GM12878 (cell line): ENCODE measurements at regions not wholly inside any gene's neighbourhood (a gene's known extent, or its start where the extent isn't known, plus 50 kb on each side); places are given as distances from the start of the nearest gene placed in this dataset.

Experiments used
- ATAC-seq: fragments of 200-7000 bp; cut with Tn5 transposase; 3 replicates; pipeline ENCODE4 v1.9.1; 2020; ENCODE audit warnings: mild to moderate bottlenecking, moderate library complexity
- BruUV-seq: library from RNA; stranded (reverse); fragments of 400-500 nt; replicated peaks from 2 replicates; lab custom pipeline; 2021; lab: Mats Ljungman, UMichigan
- CTCF ChIA-PET: fragments of 300-600 bp; sonication (Branson Sonifier 250); formaldehyde crosslinking; extraction: SDS; loops from one replicate; lab custom pipeline; 2021; ENCODE audit warnings: inconsistent platforms; lab: Yijun Ruan, JAX
- POLR2A ChIA-PET: fragments of 350-600 bp; formaldehyde crosslinking; extraction: SDS; loops from one replicate; lab custom pipeline; 2021; ENCODE audit warnings: inconsistent platforms; lab: Charles Lee
- RAD21 ChIA-PET: fragments of 300-600 bp; sonication (Branson Sonifier 250); formaldehyde crosslinking; loops from one replicate; lab custom pipeline; 2023; ENCODE audit warnings: antibody characterized with exemption; ENCODE audit not compliant: unreplicated experiment; lab: Charles Lee
- SMC1A ChIA-PET: fragments of 300-600 bp; sonication (Branson Sonifier 250); formaldehyde crosslinking; loops from one replicate; lab custom pipeline; 2023; ENCODE audit not compliant: unreplicated experiment, uncharacterized antibody; lab: Charles Lee
- DNase-seq: peaks from one replicate; pipeline ENCODE4 v3.0.0-alpha.2; 2011; ENCODE audit warnings: low read depth, low spot score
- FAIRE-seq: peaks from 3 replicates; lab custom pipeline; 2011; peaks lifted over from hg19 to GRCh38; lab: Jason Lieb, UNC
- H2AFZ ChIP-seq: 2 replicates; pipeline ENCODE4 v1.6.0; 2011; ENCODE audit warnings: low read depth, low read length, control low read depth; ENCODE audit not compliant: control insufficient read depth
- H3K27ac ChIP-seq: 2 replicates; pipeline ENCODE4 v1.5.1; 2011; ENCODE audit warnings: control low read depth; ENCODE audit not compliant: control insufficient read depth, insufficient read depth
- H3K27me3 ChIP-seq, 2 experiments: replicated peaks in 1 of 2; 2 replicates each; pipeline versions ENCODE4 v1.6.0 to v1.6.1; 2011; ENCODE audit warnings: low read length in 1 of 2; ENCODE audit not compliant: control insufficient read depth in 2 of 2, insufficient read depth in 2 of 2
- H3K36me3 ChIP-seq, 2 experiments: 2 replicates each; pipeline ENCODE4 v1.5.1; 2011; ENCODE audit warnings: low read length in 1 of 2; ENCODE audit not compliant: control insufficient read depth in 2 of 2, insufficient read depth in 2 of 2
- H3K4me1 ChIP-seq: 2 replicates; pipeline ENCODE4 v1.6.1; 2011; ENCODE audit warnings: mild to moderate bottlenecking, low read length, moderate library complexity, mixed read lengths; ENCODE audit not compliant: control insufficient read depth, insufficient read depth
- H3K4me2 ChIP-seq: 2 replicates; pipeline ENCODE4 v1.6.0; 2011; ENCODE audit warnings: control low read depth; ENCODE audit not compliant: control insufficient read depth, insufficient read depth
- H3K4me3 ChIP-seq: fragments of 200-600 bp; sonication (generic); 2 replicates; pipeline ENCODE4 v1.5.1; 2016
- H3K79me2 ChIP-seq: 2 replicates; pipeline ENCODE4 v1.6.0; 2011; ENCODE audit warnings: low read length; ENCODE audit not compliant: control insufficient read depth, insufficient read depth
- H3K9ac ChIP-seq: 2 replicates; pipeline ENCODE4 v1.8.0; 2011; ENCODE audit warnings: low read length, control low read depth, mixed read lengths; ENCODE audit not compliant: control insufficient read depth, insufficient read depth
- H3K9me3 ChIP-seq: replicated peaks from 3 replicates; pipeline ENCODE4 v1.5.1; 2011; ENCODE audit warnings: mild to moderate bottlenecking, low read length; ENCODE audit not compliant: control insufficient read depth, insufficient read depth
- H4K20me1 ChIP-seq: 2 replicates; pipeline ENCODE4 v1.6.0; 2011; ENCODE audit not compliant: control insufficient read depth, insufficient read depth
- CBX3 ChIP-seq: fragments of 200-600 bp; sonication (generic); IDR thresholded peaks from 2 replicates; pipeline ENCODE4 v1.6.1; 2016; ENCODE audit warnings: low read depth, borderline replicate concordance
- EED ChIP-seq: sonication (generic); IDR thresholded peaks from 2 replicates; pipeline ENCODE4 v1.6.1; 2016; ENCODE audit warnings: antibody characterized with exemption, low read depth
- HDAC6 ChIP-seq: fragments of 200-600 bp; sonication (generic); IDR thresholded peaks from one replicate; pipeline ENCODE4 v1.8.0; 2017; ENCODE audit warnings: antibody characterized with exemption; ENCODE audit not compliant: unreplicated experiment
- NFYA ChIP-seq: IDR thresholded peaks from 2 replicates; pipeline ENCODE4 v1.6.1; 2011; ENCODE audit warnings: low read depth, mild to moderate bottlenecking, low read length, improper control_type of control experiment, borderline replicate concordance
- NFYB ChIP-seq: IDR thresholded peaks from 2 replicates; pipeline ENCODE4 v1.6.1; 2011; ENCODE audit warnings: low read depth, mild to moderate bottlenecking, low read length, improper control_type of control experiment, moderate library complexity; ENCODE audit not compliant: insufficient read depth
- PRDM15 ChIP-seq: fragments of 450-650 bp; formaldehyde crosslinking; IDR thresholded peaks from 2 replicates; pipeline ENCODE4 v1.4.0; 2020; ENCODE audit warnings: mild to moderate bottlenecking, moderate library complexity
- ZBTB33 ChIP-seq: fragments of 450-650 bp; IDR thresholded peaks from 2 replicates; pipeline ENCODE4 v1.6.1; 2017; ENCODE audit warnings: mild to moderate bottlenecking
- ZNF207 ChIP-seq: fragments of 450-650 bp; IDR thresholded peaks from 2 replicates; pipeline ENCODE4 v1.6.1; 2014; ENCODE audit warnings: antibody characterized with exemption, mild to moderate bottlenecking, borderline replicate concordance
- ZZZ3 ChIP-seq: IDR thresholded peaks from 2 replicates; pipeline ENCODE4 v1.6.1; 2011; ENCODE audit warnings: low read depth; ENCODE audit not compliant: control insufficient read depth, insufficient read length
- WGBS: methylation state at CpG from one replicate; pipeline ENCODE4 v1.1.6; 2016; ENCODE audit warnings: low lambda C conversion rate; ENCODE audit not compliant: insufficient replicate concordance, insufficient coverage; ENCODE audit errors: missing lambda C conversion rate; 5-methylcytosine and 5-hydroxymethylcytosine counted together
- in situ Hi-C: fragments of 300-500 bp; cut with MboI; formaldehyde crosslinking; loops from 9 replicates; pipeline ENCODE4 v1.14.3; 2018; ENCODE audit warnings: mixed read lengths
- intact Hi-C: fragments of 100-400 bp; cut with micrococcal nuclease; formaldehyde crosslinking; loops from one replicate; pipeline ENCODE4 v1.14.2; 2022; ENCODE audit not compliant: unreplicated experiment
- TF ChIP-seq, protein P1 (sequence below): fragments of 450-650 bp; IDR thresholded peaks from 2 replicates; pipeline ENCODE4 v1.6.1; 2016; ENCODE audit warnings: mild to moderate bottlenecking, moderate library complexity, borderline replicate concordance
- TF ChIP-seq, protein P2 (sequence below): IDR thresholded peaks from 2 replicates; pipeline ENCODE4 v1.6.1; 2012; ENCODE audit warnings: low read length, inconsistent platforms

DNA sequence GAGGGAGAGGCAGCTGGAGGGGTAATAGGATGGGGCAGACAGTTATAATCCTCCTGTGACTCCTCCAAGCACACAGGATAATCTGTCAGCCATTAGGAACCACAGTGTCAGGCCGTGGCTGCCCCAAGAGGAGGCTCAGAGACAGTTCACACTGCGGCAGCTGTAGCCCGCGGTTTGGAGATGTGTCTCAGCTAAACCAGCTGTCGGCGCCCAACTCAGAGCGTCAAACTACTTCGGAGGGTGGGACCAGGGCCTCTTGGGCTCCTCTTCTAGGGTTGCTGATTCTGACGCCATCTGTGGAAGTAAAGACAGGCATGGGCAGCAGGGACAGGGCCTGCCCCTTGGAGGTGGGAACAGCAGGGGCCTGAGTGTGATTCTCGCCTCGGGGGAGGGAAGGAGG, 309.8 kb downstream of the CDC5L start (continued):
- TF ChIP-seq, protein P1, sequence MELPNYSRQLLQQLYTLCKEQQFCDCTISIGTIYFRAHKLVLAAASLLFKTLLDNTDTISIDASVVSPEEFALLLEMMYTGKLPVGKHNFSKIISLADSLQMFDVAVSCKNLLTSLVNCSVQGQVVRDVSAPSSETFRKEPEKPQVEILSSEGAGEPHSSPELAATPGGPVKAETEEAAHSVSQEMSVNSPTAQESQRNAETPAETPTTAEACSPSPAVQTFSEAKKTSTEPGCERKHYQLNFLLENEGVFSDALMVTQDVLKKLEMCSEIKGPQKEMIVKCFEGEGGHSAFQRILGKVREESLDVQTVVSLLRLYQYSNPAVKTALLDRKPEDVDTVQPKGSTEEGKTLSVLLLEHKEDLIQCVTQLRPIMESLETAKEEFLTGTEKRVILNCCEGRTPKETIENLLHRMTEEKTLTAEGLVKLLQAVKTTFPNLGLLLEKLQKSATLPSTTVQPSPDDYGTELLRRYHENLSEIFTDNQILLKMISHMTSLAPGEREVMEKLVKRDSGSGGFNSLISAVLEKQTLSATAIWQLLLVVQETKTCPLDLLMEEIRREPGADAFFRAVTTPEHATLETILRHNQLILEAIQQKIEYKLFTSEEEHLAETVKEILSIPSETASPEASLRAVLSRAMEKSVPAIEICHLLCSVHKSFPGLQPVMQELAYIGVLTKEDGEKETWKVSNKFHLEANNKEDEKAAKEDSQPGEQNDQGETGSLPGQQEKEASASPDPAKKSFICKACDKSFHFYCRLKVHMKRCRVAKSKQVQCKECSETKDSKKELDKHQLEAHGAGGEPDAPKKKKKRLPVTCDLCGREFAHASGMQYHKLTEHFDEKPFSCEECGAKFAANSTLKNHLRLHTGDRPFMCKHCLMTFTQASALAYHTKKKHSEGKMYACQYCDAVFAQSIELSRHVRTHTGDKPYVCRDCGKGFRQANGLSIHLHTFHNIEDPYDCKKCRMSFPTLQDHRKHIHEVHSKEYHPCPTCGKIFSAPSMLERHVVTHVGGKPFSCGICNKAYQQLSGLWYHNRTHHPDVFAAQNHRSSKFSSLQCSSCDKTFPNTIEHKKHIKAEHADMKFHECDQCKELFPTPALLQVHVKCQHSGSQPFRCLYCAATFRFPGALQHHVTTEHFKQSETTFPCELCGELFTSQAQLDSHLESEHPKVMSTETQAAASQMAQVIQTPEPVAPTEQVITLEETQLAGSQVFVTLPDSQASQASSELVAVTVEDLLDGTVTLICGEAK = no peak
- TF ChIP-seq NFYB = no peak

DNA sequence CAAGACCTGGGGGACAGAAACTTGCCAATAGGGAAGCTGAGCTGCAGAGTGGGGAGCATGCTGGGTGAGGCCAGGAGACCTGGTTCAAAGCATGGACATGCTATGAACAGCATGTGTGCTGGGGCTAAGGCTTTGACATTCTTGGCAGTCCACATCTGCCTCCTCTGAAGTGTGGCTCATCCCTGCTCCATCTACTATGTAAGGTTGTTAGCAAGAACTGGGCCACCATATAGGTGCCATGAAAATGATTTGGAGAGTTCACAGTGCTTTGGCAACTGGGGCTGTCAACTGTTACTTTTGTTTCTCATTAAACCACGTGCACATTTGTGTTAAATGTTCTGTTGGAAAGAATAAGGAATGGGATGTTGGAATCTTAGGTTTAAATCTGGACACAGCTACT, 311.1 kb downstream of the CDC5L start:
- no peak for FAIRE-seq
- no peak for TF ChIP-seq EED
- no peak for TF ChIP-seq ZZZ3
- TF ChIP-seq ZBTB33 = no peak
- TF ChIP-seq NFYB = no peak
- TF ChIP-seq, protein P2, sequence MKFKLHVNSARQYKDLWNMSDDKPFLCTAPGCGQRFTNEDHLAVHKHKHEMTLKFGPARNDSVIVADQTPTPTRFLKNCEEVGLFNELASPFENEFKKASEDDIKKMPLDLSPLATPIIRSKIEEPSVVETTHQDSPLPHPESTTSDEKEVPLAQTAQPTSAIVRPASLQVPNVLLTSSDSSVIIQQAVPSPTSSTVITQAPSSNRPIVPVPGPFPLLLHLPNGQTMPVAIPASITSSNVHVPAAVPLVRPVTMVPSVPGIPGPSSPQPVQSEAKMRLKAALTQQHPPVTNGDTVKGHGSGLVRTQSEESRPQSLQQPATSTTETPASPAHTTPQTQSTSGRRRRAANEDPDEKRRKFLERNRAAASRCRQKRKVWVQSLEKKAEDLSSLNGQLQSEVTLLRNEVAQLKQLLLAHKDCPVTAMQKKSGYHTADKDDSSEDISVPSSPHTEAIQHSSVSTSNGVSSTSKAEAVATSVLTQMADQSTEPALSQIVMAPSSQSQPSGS = no peak
- TF ChIP-seq PRDM15 = no peak
- no peak for TF ChIP-seq ZNF207
- no peak for TF ChIP-seq HDAC6
- TF ChIP-seq NFYA = no peak
- TF ChIP-seq CBX3 = no peak

More for the DNA sequence above, 311.1 kb downstream of the CDC5L start:
- Histone ChIP-seq H3K9me3 (no peaks in the 10 kb centered on the region; the same call in 2 of the 3 replicates), H3K27ac (no peak overlapping the region), H4K20me1 (no peaks in the 10 kb centered on the region), H2AFZ (no peak overlapping the region), H3K4me2 (no peak overlapping the region), H3K27me3 (no peaks in the 10 kb centered on the region), H3K36me3 (no peaks in the 10 kb centered on the region), H3K4me3 (no peak overlapping the region), H3K79me2 (no peaks in the 10 kb centered on the region), H3K4me1 (no peaks in the 10 kb centered on the region), H3K9ac (no peak overlapping the region)
- 0% methylated on average over 1 of the region's 1 CpG for WGBS
- POLR2A ChIA-PET = interaction anchor here (1.4 kb wide), 1 partner anchor 9 kb away, joined by 4 read pairs; no protein-coding TSS in a partner anchor
- DNase-seq (no peak), ATAC-seq (no peak)
- BruUV-seq = no TSS peak
- RAD21 ChIA-PET = no interaction called here
- SMC1A ChIA-PET = interaction anchor here (1.2 kb wide), 1 partner anchor 9 kb away, joined by 3 read pairs; no protein-coding TSS in a partner anchor
- intact Hi-C loops (no loop called here), in situ Hi-C loops (no loop called here)
- CTCF ChIA-PET = interaction anchor here (1.6 to 1.8 kb wide), 2 partner anchors 13 to 208 kb away, joined by 3 to 6 read pairs; no protein-coding TSS in a partner anchor
